Stimulated activated CD4-positive, alpha-beta T cell treated with anti-CD3 and anti-CD28 coated beads, Interleukin-15, amount 100 ng/mL, for 24 hours (primary cell): ENCODE measurements at regions not wholly inside any gene's neighbourhood (a gene's known extent, or its start where the extent isn't known, plus 50 kb on each side); places are given as distances from the start of the nearest gene placed in this dataset.
"Not testable (repeated sequence)": the region's sequence is repeated elsewhere in the genome, so short reads cannot be mapped to it uniquely, and the experiment has no call there.

Source experiments
- DNase-seq: peaks from one replicate; pipeline ENCODE4 v3.0.0-alpha.2; 2020

DNA sequence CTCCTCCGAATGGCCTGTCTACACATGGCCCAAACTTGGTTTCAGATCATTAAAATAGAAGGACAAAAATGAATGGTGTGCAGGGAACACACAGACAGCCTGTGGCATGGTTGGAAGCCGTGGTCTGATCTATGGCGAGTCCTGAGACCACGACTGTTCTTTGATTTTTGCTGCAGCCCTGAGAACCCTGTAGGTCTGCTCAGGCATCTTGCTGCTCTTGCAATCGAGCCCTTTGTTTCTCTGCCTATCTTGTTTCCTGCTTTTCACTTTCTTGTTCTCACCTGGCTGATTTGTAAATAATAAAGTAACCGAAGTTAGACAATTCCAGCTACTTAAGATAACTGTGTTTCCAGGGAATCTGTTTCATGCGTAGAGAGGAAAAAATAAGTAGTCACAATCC is 54.1 kb upstream of the NBPF9 start:
- not testable (repeated sequence) for DNase-seq

DNA sequence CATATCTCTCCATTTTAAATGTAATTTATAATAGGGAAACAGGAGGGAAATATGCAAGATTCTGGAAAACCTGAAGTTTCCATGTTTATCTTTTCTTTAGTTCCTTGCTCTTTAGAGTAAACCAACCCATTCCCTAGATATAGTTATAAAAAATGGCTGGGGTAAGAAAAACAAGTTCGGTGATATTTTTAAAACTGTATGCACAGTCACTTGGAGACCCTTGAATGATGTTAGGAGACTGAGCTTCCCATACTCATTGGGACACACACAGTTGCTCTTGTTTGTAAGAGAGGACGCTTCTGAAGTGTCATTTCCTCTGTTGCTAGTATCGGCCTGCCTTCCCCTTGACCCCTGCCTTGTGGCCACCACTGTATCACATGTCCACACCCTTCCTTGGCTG is 55.0 kb upstream of the NBPF9 start:
- not testable (repeated sequence) for DNase-seq

DNA sequence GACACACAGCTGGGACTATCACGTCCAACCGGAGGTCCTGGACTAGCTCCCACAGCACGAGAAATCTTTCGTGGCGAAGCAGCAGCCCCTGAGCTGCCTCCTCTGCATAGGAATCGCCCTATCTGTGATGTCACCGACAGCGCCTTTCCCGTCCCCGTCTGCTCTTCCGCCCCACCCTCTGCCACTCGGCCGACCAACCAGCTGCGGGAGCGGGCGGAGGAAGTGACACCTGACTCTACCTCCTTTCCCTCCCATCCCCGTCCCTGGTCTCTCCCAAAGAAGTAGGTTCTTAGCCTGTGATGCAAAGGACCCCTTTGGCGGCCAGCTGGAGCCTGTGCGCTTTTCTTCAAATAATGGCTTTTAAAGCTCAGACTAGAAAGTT is 59.7 kb upstream of the NBPF9 start:
- DNase-seq, result not testable (repeated sequence)

DNA sequence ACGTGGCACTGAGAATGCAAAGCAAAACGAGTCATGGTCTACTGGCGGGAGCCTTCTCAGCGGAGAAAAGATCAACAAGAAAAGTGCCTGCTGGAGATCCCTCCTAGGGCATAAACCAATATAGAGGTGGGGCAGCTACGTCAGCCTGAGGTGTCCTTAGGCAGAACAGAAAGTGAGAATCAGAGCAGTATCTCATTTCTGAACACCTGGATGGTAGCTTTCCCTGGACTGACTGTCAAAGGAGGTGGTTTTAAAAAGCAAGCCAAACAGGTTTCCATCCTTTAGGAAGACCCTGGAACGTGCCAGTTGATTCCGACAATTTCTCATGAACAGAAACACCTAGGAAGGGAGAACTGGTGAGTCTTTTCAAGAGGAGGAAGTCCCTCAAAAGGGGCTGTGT is 71.4 kb upstream of the NBPF9 start:
- not testable (repeated sequence) for DNase-seq

DNA sequence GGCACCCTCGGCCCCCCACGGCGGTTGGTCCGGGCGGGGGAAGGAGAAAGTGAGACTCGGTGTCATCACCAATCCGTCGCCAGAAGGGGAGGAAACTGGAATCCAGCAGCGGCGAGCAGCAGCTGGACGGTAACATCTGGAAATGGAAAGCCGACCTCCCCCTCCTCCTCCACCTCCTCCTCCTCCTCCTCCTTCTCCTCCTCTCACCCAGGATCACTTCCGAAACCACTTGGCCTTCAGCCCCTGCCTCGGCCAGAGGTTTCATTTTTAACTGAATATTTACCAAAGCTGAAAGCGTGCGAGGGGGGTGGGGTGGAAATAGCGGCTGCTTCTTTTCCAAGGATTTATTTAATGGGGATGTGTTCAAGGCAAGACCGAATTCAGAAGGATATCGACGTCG is 72.5 kb upstream of the NBPF9 start:
- not testable (repeated sequence) for DNase-seq

DNA sequence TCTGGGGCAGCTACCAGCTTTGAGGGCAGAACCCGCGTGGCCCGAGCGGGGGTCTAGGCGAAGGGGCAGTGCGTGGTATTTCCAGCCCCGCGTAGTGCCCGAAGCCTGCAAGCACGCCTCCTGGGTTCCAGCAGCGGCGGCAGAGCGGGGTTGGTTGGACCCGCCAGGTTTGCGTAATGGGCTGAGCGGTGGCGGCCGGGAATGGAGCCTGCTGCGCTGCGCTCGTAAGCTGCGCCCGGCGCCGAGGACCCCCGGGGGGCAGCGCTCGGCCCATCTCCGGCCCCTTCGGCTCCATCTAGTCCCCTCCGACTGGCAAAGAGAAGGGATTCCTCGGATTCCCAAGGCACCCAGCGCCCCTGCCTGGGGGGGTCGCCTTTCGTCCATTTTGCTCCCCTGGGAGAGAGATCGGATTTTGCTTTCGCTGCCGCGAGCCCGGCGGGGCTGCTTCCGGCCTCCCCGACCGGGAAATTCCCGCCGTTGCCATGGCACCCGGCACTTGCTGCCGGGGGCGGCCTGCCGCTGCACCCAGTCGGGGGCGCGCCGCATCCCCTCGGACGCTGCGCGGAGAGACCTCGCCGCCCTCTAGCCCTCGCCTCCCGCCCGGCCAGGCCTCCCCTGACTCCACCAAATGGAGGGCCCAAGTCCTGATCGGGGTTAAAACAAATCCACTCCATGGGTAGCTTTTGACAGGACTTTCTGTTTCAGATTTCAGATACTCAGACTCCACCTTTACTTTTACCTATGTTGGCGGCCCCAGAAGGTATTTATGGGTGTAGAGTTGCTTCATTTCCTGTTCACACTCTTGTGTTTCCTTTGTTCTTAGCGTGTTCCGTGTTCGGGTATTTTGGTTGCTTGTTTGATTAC is 73.3 kb upstream of the NBPF9 start:
- DNase-seq, result peak; percentile 64

DNA sequence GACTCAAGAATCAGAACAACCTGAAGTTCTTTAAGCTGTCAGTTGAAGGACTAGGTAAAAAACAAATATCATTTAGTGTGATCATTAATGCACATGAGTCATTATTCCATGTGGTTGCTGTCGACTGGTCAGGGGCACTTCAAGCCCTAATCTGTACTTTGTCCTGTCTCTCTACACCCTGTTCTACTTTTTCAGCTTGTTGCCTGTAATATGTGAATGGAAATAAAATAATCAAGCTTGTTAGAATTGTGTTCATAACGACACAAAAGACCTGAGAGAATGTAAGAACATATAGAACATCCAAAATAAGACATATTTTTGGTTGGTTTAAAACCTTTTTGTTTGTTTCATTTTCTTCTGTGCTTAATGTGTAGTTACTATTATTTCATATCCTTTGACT is 87.4 kb upstream of the NBPF9 start:
- not testable (repeated sequence) for DNase-seq

DNA sequence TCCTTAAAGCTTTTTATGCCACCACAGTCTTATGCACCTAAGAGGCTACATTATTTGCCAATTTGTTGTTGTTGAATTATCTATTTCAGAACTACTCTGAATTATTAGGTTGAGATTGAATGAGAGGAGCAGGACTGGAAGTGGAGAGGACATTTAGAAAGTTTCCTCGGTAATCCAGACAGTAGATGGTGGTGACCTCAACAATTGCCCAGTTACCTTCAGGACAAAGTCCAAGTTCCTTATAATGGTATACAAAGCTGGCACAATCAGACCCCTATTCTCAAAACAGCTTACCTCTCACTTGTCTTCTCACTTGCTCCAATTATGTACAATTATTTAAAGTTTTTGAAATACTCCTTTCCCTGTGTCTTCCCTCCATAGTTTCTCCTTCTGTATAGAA is 93.3 kb upstream of the NBPF9 start:
- DNase-seq, result not testable (repeated sequence)

DNA sequence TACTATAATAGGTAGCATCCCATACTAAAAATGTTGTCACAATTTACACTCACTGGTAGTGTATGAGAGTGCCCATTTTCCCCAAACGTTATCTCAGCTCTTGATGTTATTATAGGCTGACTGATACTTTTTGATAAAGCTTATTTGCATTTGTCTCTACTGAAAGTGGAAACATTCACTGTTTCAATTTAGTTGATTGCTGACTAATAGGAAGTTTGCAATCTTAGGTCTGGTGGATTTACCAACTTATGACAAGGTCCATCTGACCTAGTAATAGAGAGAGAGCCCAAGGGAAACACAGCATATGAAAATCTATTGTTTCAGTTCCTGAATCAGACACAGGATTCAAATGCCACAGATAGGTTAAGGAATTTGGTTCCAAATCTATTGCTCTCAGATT is 97.2 kb upstream of the NBPF9 start:
- DNase-seq, result not testable (repeated sequence)

DNA sequence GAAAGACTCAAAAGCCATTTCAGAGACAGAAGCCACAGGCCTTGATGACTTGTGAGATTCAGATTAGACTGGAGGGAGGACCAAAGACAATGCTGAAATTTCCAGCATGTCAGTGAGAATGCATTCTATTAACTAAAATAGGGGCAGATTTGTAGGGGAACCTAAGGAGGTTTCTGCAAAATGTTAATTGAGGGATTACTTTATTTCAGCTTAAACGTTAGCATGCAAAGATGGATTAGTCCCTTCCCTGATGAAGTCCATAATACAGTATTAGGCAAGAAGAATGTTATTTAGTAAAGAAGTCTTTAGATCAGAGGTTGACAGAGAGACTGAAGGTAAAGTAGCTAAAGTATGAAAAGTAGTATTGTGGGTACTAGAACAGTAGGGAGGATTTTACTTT is 98.9 kb upstream of the NBPF9 start:
- not testable (repeated sequence) for DNase-seq

DNA sequence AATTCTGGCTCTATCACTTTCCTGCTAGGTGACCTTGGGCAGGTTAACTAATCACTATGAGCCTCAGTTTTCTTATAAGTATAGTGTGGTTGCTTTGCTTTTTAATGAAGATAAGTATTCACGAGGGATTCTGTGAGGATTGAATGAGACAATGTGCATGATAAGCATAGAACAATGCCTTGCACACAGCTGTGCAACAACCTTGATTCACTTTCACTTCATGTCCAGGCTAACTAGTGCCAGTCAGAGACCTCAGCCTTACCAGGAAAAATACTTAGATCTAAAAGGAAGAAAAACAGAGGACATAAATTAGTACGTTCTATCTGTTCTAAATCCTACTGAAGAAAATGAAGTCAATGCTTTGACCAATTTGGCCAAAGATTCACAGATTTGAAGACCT is 101.0 kb upstream of the NBPF9 start:
- DNase-seq, result not testable (repeated sequence)

DNA sequence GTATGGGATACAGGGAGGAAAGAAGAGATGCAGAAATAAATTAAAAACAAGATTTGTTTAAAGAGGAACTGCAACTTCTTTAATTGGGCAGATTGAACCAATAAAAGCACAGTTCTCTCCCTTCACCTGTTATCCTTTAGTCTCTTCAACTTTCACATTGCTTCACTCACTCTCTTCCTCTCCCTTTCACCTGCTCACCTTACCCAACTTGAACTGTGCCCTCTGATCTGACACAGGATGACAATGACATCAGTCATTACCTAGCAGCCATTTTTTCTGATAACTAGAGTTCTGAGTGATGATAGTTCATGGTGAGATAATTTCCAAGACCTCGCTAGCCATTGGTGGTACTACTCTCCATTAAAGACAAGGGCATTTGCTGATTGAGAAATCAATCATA is 105.5 kb upstream of the NBPF9 start:
- DNase-seq, result not testable (repeated sequence)

DNA sequence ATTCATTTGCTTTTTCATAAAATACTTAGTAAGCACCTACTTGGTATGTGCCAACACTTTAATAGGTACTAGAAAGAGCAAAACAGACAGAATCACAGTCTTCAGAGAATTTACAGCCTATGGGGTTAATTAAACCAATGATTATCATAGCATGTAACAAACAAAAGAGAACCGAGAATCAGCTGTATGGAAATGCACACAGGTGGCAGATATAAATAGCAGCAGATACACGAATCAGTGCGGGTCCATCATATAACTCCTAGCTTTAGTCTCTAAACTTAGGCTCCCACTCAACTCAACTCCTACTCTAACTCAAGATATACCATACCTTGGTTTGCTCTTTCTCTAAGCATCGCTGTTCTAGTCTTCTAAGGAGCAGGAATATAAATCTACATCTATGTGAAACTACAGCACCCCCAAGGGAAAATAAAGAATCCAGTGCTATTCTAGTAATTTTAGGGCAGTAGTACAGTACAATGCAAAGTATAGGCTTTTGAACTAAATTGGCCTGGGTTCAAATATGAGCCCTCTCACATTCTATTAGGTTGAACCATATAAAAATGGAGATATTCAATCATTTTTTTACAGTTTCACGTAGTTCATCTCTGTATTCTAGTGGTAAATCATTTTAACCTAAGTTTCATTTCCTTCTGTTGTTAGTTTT is 108.5 kb upstream of the NBPF9 start:
- DNase-seq, result not testable (repeated sequence)

DNA sequence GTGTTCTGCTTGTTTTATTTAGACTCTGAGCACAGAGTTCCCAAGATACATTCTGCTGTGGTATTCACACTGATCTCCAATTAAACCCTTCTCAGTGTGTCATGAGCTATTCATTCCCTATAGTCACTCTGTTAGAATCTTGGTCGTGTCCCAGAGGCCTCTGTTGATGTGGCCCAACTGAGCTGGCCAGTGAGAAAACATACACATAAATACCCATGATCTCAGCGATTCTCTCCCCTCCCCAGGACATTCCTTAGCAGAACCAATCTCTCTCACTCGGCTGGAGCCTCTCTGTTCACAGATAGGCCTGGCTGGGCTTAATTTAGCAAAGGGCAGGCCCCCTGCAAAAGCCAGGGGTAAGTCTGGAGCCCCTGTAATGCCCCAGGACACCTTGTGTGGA is 109.6 kb upstream of the NBPF9 start:
- DNase-seq, result not testable (repeated sequence)

DNA sequence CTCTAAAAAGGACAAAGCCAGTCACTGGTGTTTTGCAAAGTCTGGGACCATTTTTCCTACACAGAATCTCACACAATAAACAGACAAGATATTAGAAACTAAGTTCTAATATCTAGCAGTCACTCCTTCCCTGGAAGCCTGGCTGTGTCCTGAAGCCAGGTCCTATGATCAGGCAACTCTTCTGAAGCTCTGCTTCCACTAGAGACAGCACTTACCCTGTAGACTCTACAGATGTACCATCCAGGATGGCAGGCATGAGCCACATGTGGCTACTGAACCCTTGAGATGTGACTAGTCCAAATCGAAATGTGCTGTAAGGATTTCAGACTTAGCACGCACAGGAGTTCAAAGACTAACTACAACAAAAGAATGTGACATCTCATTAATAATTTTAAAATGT is 110.3 kb upstream of the NBPF9 start:
- not testable (repeated sequence) for DNase-seq

DNA sequence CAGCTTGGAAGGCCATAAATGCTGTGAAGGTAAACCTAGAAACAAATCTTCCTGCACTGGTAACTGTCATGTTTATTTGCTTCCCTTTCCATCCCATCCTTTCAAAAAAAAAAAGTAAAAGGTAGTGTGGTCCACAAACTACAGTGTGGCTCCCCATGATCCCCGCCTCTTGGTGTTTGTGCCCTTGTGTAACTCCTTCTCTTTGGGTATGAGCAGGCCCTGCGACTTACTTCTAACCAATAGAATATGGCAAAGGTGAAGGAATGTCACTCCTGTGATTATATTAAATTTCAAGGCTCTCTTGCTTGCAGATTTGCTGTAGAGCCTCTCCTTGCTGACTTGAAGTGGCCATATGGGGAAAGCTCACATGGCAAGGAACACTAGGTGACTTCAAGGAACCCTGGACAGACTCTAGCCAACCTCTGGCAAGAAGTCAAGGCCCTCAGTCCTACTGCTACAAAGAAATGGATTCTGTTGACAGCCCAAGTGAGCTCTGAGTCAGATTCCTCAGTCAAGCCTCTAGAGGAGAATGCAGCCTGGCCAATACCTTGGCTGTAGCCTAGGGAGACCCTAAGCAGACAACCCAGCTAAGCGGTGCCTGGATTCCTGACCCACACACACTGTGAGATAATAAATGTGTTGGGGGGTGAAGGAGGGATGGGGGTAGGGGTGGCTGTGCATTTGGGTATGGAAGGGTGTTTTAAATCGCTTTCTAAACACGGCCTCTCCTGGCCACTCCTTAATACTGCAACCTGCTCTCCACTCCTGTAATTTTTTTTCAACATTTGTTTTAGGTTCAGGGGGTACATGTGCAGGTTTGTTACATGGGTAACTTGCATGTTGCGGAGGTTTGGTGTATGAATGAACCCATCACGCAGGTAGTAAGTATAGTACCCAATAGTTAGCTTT is 115.0 kb upstream of the NBPF9 start:
- DNase-seq, result not testable (repeated sequence)

DNA sequence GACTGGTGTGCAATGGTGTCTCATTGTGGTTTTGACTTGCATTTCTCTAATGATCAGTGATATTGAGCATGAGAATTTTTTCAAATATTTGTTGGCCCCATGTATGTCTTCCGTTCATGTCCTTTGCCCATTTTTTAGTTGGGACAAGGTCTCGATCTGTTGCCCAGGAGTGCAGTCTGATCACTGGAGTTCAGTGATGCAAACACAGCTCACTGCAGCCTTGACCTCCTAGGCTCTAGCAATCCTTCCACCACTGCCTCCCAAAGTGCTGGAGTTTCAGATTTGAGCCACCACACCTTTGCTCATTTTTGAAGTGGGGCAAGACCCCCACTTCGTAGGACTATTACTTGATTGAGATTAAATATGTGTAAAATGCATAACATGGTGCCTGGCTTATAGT is 116.2 kb upstream of the NBPF9 start:
- DNase-seq, result not testable (repeated sequence)

DNA sequence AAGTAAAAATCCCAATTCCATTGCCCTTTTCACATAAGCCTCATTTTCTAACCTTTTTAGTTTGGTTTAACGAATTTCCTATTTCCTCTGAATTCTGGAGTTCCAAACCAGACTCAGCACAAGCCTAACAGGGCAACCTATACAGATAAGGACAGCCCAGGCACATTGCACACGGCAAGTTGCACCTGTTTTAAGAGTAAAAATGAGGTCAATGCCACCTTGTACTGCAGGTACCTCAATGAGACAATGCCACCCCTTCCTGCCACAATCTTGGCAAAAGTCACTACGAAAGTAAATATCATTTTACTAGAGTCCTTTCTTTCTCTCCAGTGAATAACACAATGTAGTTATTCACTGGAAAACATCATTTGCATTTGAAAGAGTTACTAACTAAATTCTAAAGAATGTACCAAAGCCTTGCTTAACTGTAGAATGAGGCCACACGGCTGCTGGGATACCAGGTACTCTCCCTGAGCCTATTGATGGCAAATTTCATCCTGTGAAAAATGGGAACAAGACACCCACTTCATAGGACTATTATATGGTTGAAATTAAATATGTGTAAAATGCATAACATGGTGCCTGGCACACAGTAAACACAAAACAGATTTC is 117.2 kb upstream of the NBPF9 start:
- not testable (repeated sequence) for DNase-seq

DNA sequence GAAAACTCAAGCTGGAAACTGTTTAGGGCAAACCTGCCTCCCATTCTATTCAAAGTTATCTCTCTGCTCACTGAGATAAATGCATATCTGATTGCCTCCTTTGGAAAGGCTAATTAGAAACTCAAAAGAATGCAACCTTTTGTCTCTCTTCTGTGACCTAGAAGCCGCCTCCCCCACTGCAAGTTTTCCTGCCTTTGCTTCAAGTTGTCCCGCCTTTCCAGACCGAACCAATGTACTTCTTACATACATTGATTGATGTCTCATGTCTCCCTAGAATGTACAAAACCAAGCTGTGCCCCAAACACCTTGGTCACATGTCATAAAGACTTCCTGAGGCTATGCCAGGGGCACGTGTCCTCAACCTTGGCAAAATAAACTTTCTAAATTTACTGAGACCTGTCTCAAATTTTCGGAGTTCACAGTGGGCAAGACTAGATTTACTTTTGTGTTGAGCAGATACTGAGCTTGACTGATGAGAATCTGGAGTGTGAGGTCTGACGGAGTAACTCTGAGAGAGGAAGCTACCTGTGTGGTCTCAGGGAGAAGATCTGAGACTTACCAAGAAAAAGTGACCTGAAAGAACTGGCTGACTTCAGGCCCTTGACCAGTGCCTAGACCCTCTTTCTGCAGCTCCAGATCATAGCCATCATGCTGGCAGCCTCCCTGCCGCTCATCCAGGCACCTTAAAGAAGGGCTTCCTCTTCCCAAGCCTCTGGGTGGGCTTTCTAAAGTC is 124.7 kb upstream of the NBPF9 start:
- not testable (repeated sequence) for DNase-seq

DNA sequence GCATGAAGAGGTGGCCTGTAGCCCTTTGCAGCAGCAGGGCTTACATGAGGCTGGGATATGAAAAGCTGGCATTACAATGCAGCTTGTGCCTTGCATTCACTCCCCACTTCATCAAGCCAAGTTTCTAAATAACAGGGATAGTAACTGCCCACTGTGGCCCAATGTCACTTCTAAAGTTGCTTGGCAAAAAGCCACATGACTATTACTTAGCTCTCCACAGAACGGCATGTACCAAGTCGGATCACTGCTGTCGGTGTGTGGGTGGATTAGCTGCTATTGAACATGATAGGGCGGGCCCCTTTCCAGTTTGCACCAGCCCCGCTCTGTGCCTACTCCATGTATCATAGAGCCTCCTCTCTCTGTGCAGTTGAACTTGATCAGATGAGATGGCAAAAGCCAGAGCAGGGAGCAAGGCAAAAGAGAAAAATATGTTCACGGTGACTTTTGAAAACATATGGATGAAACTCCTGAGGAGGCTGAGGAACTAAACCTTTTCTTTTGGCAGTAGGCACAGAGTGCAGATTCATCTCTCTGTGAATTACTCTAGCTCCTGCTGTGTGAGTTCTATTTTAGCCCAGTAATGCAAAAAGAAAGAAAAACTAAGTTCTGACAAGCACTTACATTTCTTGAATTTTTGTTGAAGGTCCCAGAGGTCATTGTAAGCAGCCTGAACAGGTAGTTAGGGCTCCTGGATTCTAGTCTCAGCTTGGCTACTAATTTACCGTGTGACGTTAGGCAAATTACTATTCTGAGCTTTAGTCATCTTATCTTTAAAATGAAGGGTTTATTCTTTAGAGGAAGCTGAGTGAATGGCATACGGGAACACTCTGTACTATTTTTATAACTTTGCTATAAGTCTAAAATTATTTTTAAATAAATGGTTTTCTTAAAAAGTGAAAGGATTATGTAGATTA is 125.6 kb upstream of the NBPF9 start:
- not testable (repeated sequence) for DNase-seq

DNA sequence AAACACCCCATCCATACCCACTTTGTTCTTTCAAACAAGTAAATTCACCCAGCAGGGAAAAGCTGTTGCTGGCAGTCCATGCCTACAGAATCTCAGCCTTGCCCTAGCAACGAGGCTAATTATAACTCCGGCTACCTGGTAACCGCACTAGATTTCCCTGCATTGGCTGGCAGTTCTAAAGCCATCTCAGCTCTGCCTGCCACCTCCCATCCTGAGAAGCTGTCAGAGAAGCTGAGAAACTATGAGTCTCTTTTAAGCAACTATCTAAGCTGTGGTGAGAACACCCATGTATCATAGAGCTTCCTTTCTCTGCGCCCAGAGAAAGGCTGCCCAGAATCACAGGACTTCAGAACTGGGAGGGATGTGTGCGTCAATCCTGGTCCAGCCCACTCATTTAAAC is 126.5 kb upstream of the NBPF9 start:
- not testable (repeated sequence) for DNase-seq
